ENCODE measurements at regions not wholly inside any gene's neighbourhood (a gene's known extent, or its start where the extent isn't known, plus 50 kb on each side); places are given as distances from the start of the nearest gene placed in this dataset.

DNA sequence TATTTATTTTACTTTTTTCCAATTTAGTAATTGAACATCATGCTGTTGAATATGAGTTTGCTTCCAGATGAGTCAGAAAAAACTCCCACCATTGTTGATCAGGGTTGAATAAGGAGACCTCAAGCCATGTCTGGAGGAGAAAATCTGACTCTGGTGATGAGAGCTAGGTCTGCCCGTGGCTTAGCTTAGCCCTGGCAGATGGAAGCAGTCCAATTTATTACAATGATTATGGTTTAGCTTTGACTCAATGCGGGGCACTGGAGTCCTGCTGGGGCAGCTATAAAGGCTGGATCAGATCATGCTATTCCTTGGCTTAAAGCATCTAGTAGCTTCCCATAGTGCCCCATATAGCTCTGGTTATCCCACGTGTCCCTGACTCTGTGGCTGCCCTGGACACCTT is 506.5 kb downstream of the MN1 start:
- TF ChIP-seq POLR2A (IDR thresholded peaks at IDR 0.05): no peak
- TF ChIP-seq, protein P1, sequence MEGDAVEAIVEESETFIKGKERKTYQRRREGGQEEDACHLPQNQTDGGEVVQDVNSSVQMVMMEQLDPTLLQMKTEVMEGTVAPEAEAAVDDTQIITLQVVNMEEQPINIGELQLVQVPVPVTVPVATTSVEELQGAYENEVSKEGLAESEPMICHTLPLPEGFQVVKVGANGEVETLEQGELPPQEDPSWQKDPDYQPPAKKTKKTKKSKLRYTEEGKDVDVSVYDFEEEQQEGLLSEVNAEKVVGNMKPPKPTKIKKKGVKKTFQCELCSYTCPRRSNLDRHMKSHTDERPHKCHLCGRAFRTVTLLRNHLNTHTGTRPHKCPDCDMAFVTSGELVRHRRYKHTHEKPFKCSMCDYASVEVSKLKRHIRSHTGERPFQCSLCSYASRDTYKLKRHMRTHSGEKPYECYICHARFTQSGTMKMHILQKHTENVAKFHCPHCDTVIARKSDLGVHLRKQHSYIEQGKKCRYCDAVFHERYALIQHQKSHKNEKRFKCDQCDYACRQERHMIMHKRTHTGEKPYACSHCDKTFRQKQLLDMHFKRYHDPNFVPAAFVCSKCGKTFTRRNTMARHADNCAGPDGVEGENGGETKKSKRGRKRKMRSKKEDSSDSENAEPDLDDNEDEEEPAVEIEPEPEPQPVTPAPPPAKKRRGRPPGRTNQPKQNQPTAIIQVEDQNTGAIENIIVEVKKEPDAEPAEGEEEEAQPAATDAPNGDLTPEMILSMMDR (IDR thresholded peaks at IDR 0.05): no peak

All from Peyer's patch (tissue), 4 donors.